ENCODE measurements at regions not wholly inside any gene's neighbourhood (a gene's known extent, or its start where the extent isn't known, plus 50 kb on each side); places are given as distances from the start of the nearest gene placed in this dataset.

GRCh38 chr14:85257287-85257686, 272.7 kb upstream of the FLRT2 start:
- no peak for TF ChIP-seq SP7 (tag by site-specific recombination; IDR thresholded peaks at IDR 0.05)
- no peak for TF ChIP-seq SP3 (tag by site-specific recombination; IDR thresholded peaks at IDR 0.05)
- no peak for TF ChIP-seq ZNF580 (tag by site-specific recombination; IDR thresholded peaks at IDR 0.05)
- no peak for TF ChIP-seq ZNF626 (tag by site-specific recombination; IDR thresholded peaks at IDR 0.05)
- no peak for TF ChIP-seq ZBTB10 (tag by site-specific recombination; IDR thresholded peaks at IDR 0.05)
- no peak for TF ChIP-seq ZNF398 (tag by site-specific recombination; IDR thresholded peaks at IDR 0.05)
- no peak for TF ChIP-seq ZNF202 (tag by site-specific recombination; IDR thresholded peaks at IDR 0.05; ENCODE audit: borderline replicate concordance)
- no peak for TF ChIP-seq GLIS1 (tag by site-specific recombination; IDR thresholded peaks at IDR 0.05)
- TF ChIP-seq ZNF624 (tag by site-specific recombination; IDR thresholded peaks at IDR 0.05), result no peak
- TF ChIP-seq ZNF148 (tag by site-specific recombination; IDR thresholded peaks at IDR 0.05; ENCODE audit: borderline replicate concordance), result no peak
- no peak for TF ChIP-seq ZNF639 (tag by site-specific recombination; IDR thresholded peaks at IDR 0.05)
- TF ChIP-seq ZNF211 (tag by site-specific recombination; IDR thresholded peaks at IDR 0.05; ENCODE audit: low read depth), result no peak
- no peak for TF ChIP-seq KLF1 (tag by site-specific recombination; IDR thresholded peaks at IDR 0.05)
- TF ChIP-seq HIC1 (tag by site-specific recombination; IDR thresholded peaks at IDR 0.05), result no peak
- no peak for TF ChIP-seq ZNF558 (tag by site-specific recombination; IDR thresholded peaks at IDR 0.05)
- TF ChIP-seq ZBTB7A (tag by site-specific recombination; IDR thresholded peaks at IDR 0.05; ENCODE audit: low read depth), result no peak
- Histone ChIP-seq H3K36me3 (ENCODE audit: control insufficient read depth in 2 of 2, insufficient read depth in 1 of 2, low read length in 2 of 2) (no peaks in the 10 kb centered on the region), H3K4me3 (ENCODE audit: low read depth, low read length) (no peak overlapping the region), H3K27ac (ENCODE audit: extremely low read depth, low read depth, low read length) (no peak overlapping the region), H3K4me1 (ENCODE audit: control insufficient read depth, insufficient read depth, low read length) (no peaks in the 10 kb centered on the region), H3K9me3 (ENCODE audit: control insufficient read depth, insufficient read depth, low read depth, low read length) (no peaks in the 10 kb centered on the region)
- CTCF ChIA-PET, result interaction anchor here (0.6 kb wide), 1 partner anchor 355 kb away, joined by 3 read pairs; no protein-coding TSS in a partner anchor
- POLR2A ChIA-PET, result no interaction called here
